ENCODE measurements at regions not wholly inside any gene's neighbourhood (a gene's known extent, or its start where the extent isn't known, plus 50 kb on each side); places are given as distances from the start of the nearest gene placed in this dataset.
A peak's percentile ranks its signal among the peaks of the same experiment; 100 is the strongest.

- Mint-ChIP-seq H3K9me3 (no peaks in the 10 kb centered on the region), H3K4me3 (no peak overlapping the region), H3K36me3 (peaks cover 13% of the 10 kb centered on the region), H3K27ac (no peak overlapping the region), H3K27me3 (no peaks in the 10 kb centered on the region), H3K4me1 (peaks cover 10% of the 10 kb centered on the region)
- no peak for DNase-seq (ENCODE audit: low spot score in 2 of 2)
- ATAC-seq (ENCODE audit: low read depth), result no peak
These were observed 117.9 kb downstream of the TM9SF2 start for GRCh38 chr13:99619207-99619606.

- Mint-ChIP-seq H3K4me3 (no peak overlapping the region), H3K27ac (no peak overlapping the region), H3K4me1 (peaks cover 16% of the 10 kb centered on the region), H3K9me3 (no peaks in the 10 kb centered on the region), H3K36me3 (peaks cover 10% of the 10 kb centered on the region), H3K27me3 (no peaks in the 10 kb centered on the region)
- ATAC-seq (ENCODE audit: low read depth) (peak; percentile 45), DNase-seq (ENCODE audit: low spot score in 2 of 2) (no peak)
These were observed 116.4 kb downstream of the TM9SF2 start for GRCh38 chr13:99617474-99618255.

- Mint-ChIP-seq H3K4me1 (peaks cover 14% of the 10 kb centered on the region), H3K36me3 (no peaks in the 10 kb centered on the region), H3K27me3 (no peaks in the 10 kb centered on the region), H3K27ac (no peak overlapping the region), H3K9me3 (no peaks in the 10 kb centered on the region), H3K4me3 (no peak overlapping the region)
- DNase-seq (ENCODE audit: low spot score in 2 of 2) (peak in 1 of 2 donors; percentile 14), ATAC-seq (ENCODE audit: low read depth) (peak; percentile 94)
These were observed 113.2 kb downstream of the TM9SF2 start for GRCh38 chr13:99614465-99614885.

All from memory B cell (primary cell).